ENCODE measurements at regions not wholly inside any gene's neighbourhood (a gene's known extent, or its start where the extent isn't known, plus 50 kb on each side); places are given as distances from the start of the nearest gene placed in this dataset.

DNA sequence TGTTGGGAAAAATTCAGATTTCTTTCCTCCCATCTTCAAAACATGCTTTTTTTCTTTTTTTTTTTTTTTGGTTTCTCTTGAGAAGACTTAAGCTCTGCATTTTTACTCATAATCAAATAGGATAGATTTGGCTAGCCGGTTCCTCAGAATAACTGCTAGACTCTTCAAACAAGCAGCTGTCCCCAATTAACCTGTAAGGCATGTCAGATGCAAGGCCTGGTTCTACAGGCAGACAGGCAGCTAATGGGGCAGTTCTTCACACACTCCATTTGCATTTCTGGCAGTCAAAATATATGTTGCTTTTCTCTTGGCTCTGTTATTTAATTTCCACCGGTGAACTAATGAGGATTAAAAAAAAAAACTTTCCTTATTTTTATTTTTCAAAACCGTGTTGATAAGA lies 228.0 kb upstream of the ATP2B1 start:
- Histone ChIP-seq H3K27me3 (ENCODE audit: insufficient read depth, low read depth, severe bottlenecking) (no peaks in the 10 kb centered on the region), H3K9me3 (ENCODE audit: severe bottlenecking) (no peaks in the 10 kb centered on the region), H3K4me3 (ENCODE audit: low read depth, low read length) (no peak overlapping the region), H3K36me3 (no peaks in the 10 kb centered on the region), H3K27ac (no peak overlapping the region)
- TF ChIP-seq, protein P1, sequence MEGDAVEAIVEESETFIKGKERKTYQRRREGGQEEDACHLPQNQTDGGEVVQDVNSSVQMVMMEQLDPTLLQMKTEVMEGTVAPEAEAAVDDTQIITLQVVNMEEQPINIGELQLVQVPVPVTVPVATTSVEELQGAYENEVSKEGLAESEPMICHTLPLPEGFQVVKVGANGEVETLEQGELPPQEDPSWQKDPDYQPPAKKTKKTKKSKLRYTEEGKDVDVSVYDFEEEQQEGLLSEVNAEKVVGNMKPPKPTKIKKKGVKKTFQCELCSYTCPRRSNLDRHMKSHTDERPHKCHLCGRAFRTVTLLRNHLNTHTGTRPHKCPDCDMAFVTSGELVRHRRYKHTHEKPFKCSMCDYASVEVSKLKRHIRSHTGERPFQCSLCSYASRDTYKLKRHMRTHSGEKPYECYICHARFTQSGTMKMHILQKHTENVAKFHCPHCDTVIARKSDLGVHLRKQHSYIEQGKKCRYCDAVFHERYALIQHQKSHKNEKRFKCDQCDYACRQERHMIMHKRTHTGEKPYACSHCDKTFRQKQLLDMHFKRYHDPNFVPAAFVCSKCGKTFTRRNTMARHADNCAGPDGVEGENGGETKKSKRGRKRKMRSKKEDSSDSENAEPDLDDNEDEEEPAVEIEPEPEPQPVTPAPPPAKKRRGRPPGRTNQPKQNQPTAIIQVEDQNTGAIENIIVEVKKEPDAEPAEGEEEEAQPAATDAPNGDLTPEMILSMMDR (IDR thresholded peaks at IDR 0.05; ENCODE audit: low read depth, low read length), result no peak
- DNase-seq, result no peak

GRCh38 chr12:89935850-89936249 lies 227.2 kb upstream of the ATP2B1 start:
- Histone ChIP-seq H3K36me3 (no peaks in the 10 kb centered on the region), H3K27ac (no peak overlapping the region), H3K4me3 (ENCODE audit: low read depth, low read length) (no peak overlapping the region), H3K27me3 (ENCODE audit: insufficient read depth, low read depth, severe bottlenecking) (no peaks in the 10 kb centered on the region), H3K9me3 (ENCODE audit: severe bottlenecking) (no peaks in the 10 kb centered on the region)
- TF ChIP-seq, protein P1 (IDR thresholded peaks at IDR 0.05; ENCODE audit: low read depth, low read length), result no peak
- no peak for DNase-seq

DNA sequence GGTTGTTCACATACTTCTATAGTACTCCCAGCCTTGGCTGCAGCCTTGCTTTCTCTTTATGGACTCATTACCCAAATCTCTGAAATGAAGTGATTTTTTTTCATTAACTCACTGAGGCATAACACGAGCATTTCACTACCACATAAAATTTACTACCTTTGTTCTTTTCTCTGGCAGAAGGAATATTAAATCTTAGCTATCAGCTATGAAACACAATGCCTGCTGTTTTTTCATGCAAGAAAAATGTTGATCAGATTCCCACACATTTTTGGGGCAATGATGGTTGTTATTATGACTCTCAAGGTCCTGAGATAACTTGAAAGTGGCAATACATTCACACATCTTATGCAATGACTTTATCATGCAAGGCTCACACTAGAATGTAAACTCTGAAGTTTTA lies 225.3 kb upstream of the ATP2B1 start:
- no peaks in the 10 kb centered on the region for H3K36me3 ChIP-seq
- H3K27me3 ChIP-seq (ENCODE audit: insufficient read depth, low read depth, severe bottlenecking), result no peaks in the 10 kb centered on the region
- no peak overlapping the region for H3K27ac ChIP-seq
- TF ChIP-seq, protein P1 (IDR thresholded peaks at IDR 0.05; ENCODE audit: low read depth, low read length), result no peak
- no peak for DNase-seq
- no peak overlapping the region for H3K4me3 ChIP-seq (ENCODE audit: low read depth, low read length)
- no peaks in the 10 kb centered on the region for H3K9me3 ChIP-seq (ENCODE audit: severe bottlenecking)

DNA sequence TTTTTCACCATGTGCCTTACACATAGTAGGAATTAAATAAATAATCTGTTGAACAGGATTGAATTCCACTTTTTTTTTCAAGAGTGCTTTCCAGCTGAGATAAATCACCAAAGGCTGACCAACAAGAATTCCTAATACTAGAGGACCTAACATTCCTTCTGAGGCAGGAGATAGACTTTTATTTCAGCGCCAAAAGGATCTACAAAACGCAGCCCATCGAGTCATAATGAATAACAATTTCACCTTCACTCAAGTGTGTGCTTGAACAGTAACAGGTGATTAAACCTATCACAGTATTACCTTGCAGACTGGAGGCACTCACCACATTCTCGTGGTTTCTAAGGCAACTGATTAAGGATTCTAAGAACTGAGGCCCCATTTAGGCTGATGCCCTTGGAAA lies 224.3 kb upstream of the ATP2B1 start:
- TF ChIP-seq, protein P1 (IDR thresholded peaks at IDR 0.05; ENCODE audit: low read depth, low read length), result no peak
- DNase-seq, result no peak
- Histone ChIP-seq H3K9me3 (ENCODE audit: severe bottlenecking) (no peaks in the 10 kb centered on the region), H3K27ac (no peak overlapping the region), H3K36me3 (no peaks in the 10 kb centered on the region), H3K4me3 (ENCODE audit: low read depth, low read length) (no peak overlapping the region), H3K27me3 (ENCODE audit: insufficient read depth, low read depth, severe bottlenecking) (no peaks in the 10 kb centered on the region)

- H3K36me3 ChIP-seq, result no peaks in the 10 kb centered on the region
- H3K27ac ChIP-seq, result no peak overlapping the region
- H3K9me3 ChIP-seq (ENCODE audit: severe bottlenecking), result no peaks in the 10 kb centered on the region
- no peak overlapping the region for H3K4me3 ChIP-seq (ENCODE audit: low read depth, low read length)
- TF ChIP-seq, protein P1 (IDR thresholded peaks at IDR 0.05; ENCODE audit: low read depth, low read length), result no peak
- no peak for DNase-seq
- no peaks in the 10 kb centered on the region for H3K27me3 ChIP-seq (ENCODE audit: insufficient read depth, low read depth, severe bottlenecking)
These were observed 219.8 kb upstream of the ATP2B1 start for GRCh38 chr12:89928467-89928866.

GRCh38 chr12:89927226-89927698 lies 218.6 kb upstream of the ATP2B1 start:
- Histone ChIP-seq H3K4me3 (ENCODE audit: low read depth, low read length) (no peak overlapping the region), H3K36me3 (no peaks in the 10 kb centered on the region), H3K27me3 (ENCODE audit: insufficient read depth, low read depth, severe bottlenecking) (no peaks in the 10 kb centered on the region), H3K27ac (no peak overlapping the region), H3K9me3 (ENCODE audit: severe bottlenecking) (no peaks in the 10 kb centered on the region)
- DNase-seq, result no peak
- TF ChIP-seq, protein P1 (IDR thresholded peaks at IDR 0.05; ENCODE audit: low read depth, low read length), result no peak
